Panc1 (cell line): ENCODE measurements at regions not wholly inside any gene's neighbourhood (a gene's known extent, or its start where the extent isn't known, plus 50 kb on each side); places are given as distances from the start of the nearest gene placed in this dataset.
"Not testable (repeated sequence)": the region's sequence is repeated elsewhere in the genome, so short reads cannot be mapped to it uniquely, and the experiment has no call there.

Source experiments
- ATAC-seq: fragments of 200-7000 bp; cut with Tn5 transposase; 2 replicates; pipeline ENCODE4 v1.9.1; 2020; ENCODE audit warnings: mild to moderate bottlenecking, moderate library complexity
- BruUV-seq: library from RNA; stranded (reverse); fragments of 400-500 nt; replicated peaks from 2 replicates; lab custom pipeline; 2021; lab: Mats Ljungman, UMichigan
- CTCF ChIA-PET: fragments of 300-600 bp; sonication (Branson Sonifier 250); formaldehyde crosslinking; loops from one replicate; lab custom pipeline; 2022; ENCODE audit warnings: antibody characterized with exemption; lab: Charles Lee
- POLR2A ChIA-PET: fragments of 300-600 bp; sonication (Branson Sonifier 250); formaldehyde crosslinking; loops from one replicate; lab custom pipeline; 2022; ENCODE audit warnings: antibody characterized with exemption; lab: Charles Lee
- DNase-seq: peaks from one replicate; pipeline ENCODE4 v3.0.0-alpha.2; 2010; ENCODE audit warnings: low read depth, low spot score
- H3K27ac ChIP-seq: 2 replicates; pipeline ENCODE4 v1.5.1; 2011; ENCODE audit warnings: mild to moderate bottlenecking, low read length, inconsistent platforms
- H3K27me3 ChIP-seq: fragments of 200-500 bp; sonication (Bioruptor generic); 2 replicates; pipeline ENCODE4 v1.6.0; 2014; ENCODE audit warnings: low read length, inconsistent platforms; ENCODE audit not compliant: control insufficient read depth, insufficient read depth
- H3K36me3 ChIP-seq: fragments of 200-500 bp; sonication (Bioruptor generic); 2 replicates; pipeline ENCODE4 v1.5.1; 2014; ENCODE audit warnings: inconsistent platforms, mild to moderate bottlenecking, low read length, moderate library complexity; ENCODE audit not compliant: control insufficient read depth, insufficient read depth
- H3K4me1 ChIP-seq: 2 replicates; pipeline ENCODE4 v1.5.1; 2011; ENCODE audit warnings: inconsistent platforms, mild to moderate bottlenecking, low read length, moderate library complexity; ENCODE audit not compliant: control insufficient read depth, insufficient read depth
- H3K4me3 ChIP-seq, 2 experiments: 2 replicates each; pipeline ENCODE4 v1.5.1; 2011 to 2012; ENCODE audit warnings: low read depth in 2 of 2, low read length in 2 of 2, mild to moderate bottlenecking in 2 of 2, inconsistent platforms in 1 of 2, moderate library complexity in 1 of 2
- H3K9me3 ChIP-seq: fragments of 200-500 bp; sonication (Bioruptor generic); 2 replicates; pipeline ENCODE4 v1.5.1; 2014; ENCODE audit warnings: low read depth, mild to moderate bottlenecking, inconsistent platforms, low read length, moderate library complexity; ENCODE audit not compliant: control insufficient read depth, insufficient read depth
- CTCF ChIP-seq: fragments of 450-650 bp; IDR thresholded peaks from 2 replicates; pipeline ENCODE4 v1.5.1; 2017; ENCODE audit warnings: mild to moderate bottlenecking
- POLR2AphosphoS5 ChIP-seq: IDR thresholded peaks from 2 replicates; pipeline ENCODE4 v1.6.1; 2012; ENCODE audit warnings: mild to moderate bottlenecking, low read depth, low read length, moderate library complexity
- REST ChIP-seq, 2 experiments: IDR thresholded peaks; 2 replicates each; pipeline ENCODE4 v1.6.1; 2011 to 2012; ENCODE audit warnings: low read depth in 2 of 2, control low read depth in 1 of 2, low read length in 1 of 2, mild to moderate bottlenecking in 1 of 2, moderate library complexity in 1 of 2; ENCODE audit not compliant: insufficient read depth in 1 of 2
- SIN3A ChIP-seq: IDR thresholded peaks from 2 replicates; pipeline ENCODE4 v1.6.1; 2012; ENCODE audit warnings: low read depth, mild to moderate bottlenecking, low read length, moderate library complexity, borderline replicate concordance; ENCODE audit not compliant: insufficient read depth
- TCF7L2 ChIP-seq: IDR thresholded peaks from 2 replicates; pipeline ENCODE4 v1.6.1; 2011; ENCODE audit warnings: mild to moderate bottlenecking, low read depth, low read length, inconsistent platforms
- in situ Hi-C: cut with HindIII; loops from 2 replicates; pipeline ENCODE4 v1.10.0; 2016; ENCODE audit warnings: low sequenced_read_pairs, low pct_unique_long_range_greater_than_20kb
- intact Hi-C: fragments of 100-400 bp; cut with micrococcal nuclease; formaldehyde crosslinking; loops from one replicate; pipeline ENCODE4 v1.10.0; 2022; ENCODE audit not compliant: unreplicated experiment

DNA sequence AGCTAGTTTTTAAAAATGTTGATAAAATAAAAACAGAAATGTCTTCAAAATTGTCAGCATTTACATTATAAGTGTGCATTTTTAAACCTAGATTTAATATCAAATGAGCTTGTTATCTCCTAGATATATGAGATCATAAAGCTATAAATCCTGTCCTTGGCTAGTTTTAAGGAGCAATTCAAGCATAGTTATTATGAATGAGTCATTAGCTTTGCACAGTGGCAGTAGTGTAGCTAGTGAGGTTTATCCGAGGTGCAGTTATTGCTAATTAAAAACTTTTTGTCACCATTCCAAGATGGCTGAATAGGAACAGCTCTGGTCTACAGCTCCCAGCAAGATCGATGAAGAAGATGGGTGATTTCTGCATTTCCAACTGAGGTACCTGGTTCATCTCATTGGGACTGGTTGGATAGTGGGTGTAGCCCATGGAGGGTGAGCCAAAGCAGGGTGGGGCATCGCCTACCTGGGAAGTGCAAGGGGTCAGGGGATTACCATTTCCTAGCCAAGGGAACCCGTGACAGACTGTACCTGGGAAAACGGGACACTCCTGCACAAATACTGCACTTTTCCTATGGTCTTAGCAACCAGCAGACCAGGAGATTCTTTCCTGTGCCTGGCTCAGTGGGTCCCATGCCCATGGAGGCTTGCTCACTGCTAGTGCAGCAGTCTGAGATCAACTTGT is 108.8 kb upstream of the SYNCRIP start:
- Histone ChIP-seq H3K4me1 (no peaks in the 10 kb centered on the region; the same call in 1 of the 2 replicates), H3K4me3 (no peak overlapping the region), H3K36me3 (no peaks in the 10 kb centered on the region), H3K27me3 (no peaks in the 10 kb centered on the region), H3K9me3 (no peaks in the 10 kb centered on the region), H3K27ac (no peak overlapping the region)
- ChIA-PET POLR2A (interaction anchor here (0.6 kb wide), 1 partner anchor 72 kb away, joined by 3 read pairs; no protein-coding TSS in a partner anchor), CTCF (no interaction called here)
- ATAC-seq (no peak), DNase-seq (no peak)
- in situ Hi-C loops (no loop called here), intact Hi-C loops (no loop called here)
- BruUV-seq, result no TSS peak
- TF ChIP-seq TCF7L2 (no peak), REST (IDR thresholded peaks at IDR 0.05; ENCODE audit: insufficient read depth in 1 of 2, low read depth in 2 of 2, low read length in 1 of 2) (no peak), POLR2AphosphoS5 (no peak), CTCF (no peak), SIN3A (no peak)

DNA sequence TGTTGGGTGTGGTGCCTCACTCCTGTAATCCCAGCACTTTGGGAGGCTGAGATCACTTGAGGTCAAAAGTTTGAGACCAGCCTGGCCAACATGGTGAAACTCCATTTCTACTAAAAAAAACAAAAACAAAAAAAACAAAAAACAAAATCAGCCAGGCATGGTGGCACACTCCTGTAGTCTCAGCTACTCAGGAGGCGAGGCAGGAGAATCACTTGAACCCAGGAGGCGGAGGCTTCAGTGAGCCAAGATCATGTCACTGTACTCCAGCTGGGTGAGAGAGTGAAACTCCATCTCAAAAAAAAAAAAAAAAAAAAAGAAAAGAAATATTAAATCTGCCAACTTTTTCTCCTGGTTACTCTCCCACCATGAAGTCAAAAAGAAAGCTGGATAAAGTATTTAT is 107.5 kb upstream of the SYNCRIP start:
- H3K27ac ChIP-seq, in situ Hi-C loops, H3K4me1 ChIP-seq, H3K4me3 ChIP-seq, DNase-seq, intact Hi-C loops, CTCF ChIA-PET, ATAC-seq, H3K9me3 ChIP-seq, H3K27me3 ChIP-seq, BruUV-seq, H3K36me3 ChIP-seq: not testable (repeated sequence)
- POLR2A ChIA-PET, result interaction anchor here (0.6 kb wide), 1 partner anchor 692 kb away, joined by 6 read pairs; no protein-coding TSS in a partner anchor

GRCh38 chr6:85749236-85749635 is 106.5 kb upstream of the SYNCRIP start:
- no peaks in the 10 kb centered on the region for H3K4me1 ChIP-seq
- H3K36me3 ChIP-seq, result no peaks in the 10 kb centered on the region
- DNase-seq, result no peak
- no peak overlapping the region for H3K4me3 ChIP-seq
- H3K27me3 ChIP-seq, result no peaks in the 10 kb centered on the region
- no TSS peak for BruUV-seq
- H3K27ac ChIP-seq, result no peak overlapping the region
- in situ Hi-C loops, result no loop called here
- no peaks in the 10 kb centered on the region for H3K9me3 ChIP-seq
- ATAC-seq, result no peak
- ChIA-PET CTCF (no interaction called here), POLR2A (no interaction called here)
- intact Hi-C loops, result loop anchor here (10.0 kb wide), 1 partner anchor 1186 kb away; the partner anchor contains the start of gene HTR1E
- TF ChIP-seq TCF7L2 (no peak), POLR2AphosphoS5 (no peak)
